HepG2 (cell line): ENCODE measurements at regions not wholly inside any gene's neighbourhood (a gene's known extent, or its start where the extent isn't known, plus 50 kb on each side); places are given as distances from the start of the nearest gene placed in this dataset.

Source experiments
- ATF4 ChIP-seq, 2 experiments: fragments of 450-650 bp in 1 of 2; sonication (generic) in 1 of 2; formaldehyde crosslinking; IDR thresholded peaks; 2 replicates each; pipeline versions ENCODE4 v1.5.0 to v1.8.0; 2020 to 2022; ENCODE audit warnings: mild to moderate bottlenecking in 1 of 2, missing genetic modification reagents in 1 of 2
- CEBPZ ChIP-seq: IDR thresholded peaks from 2 replicates; pipeline ENCODE4 v1.6.1; 2012; ENCODE audit warnings: low read length, improper control_type of control experiment
- FOXO4 ChIP-seq: sonication (generic); formaldehyde crosslinking; conservative IDR thresholded peaks from 2 replicates; pipeline ENCODE4 v1.8.1; 2023; ENCODE audit warnings: missing genetic modification reagents
- HMG20B ChIP-seq: conservative IDR thresholded peaks from 2 replicates; pipeline ENCODE4 v1.6.1; 2016; ENCODE audit warnings: missing genetic modification reagents, missing compliant biosample characterization
- HNRNPH1 ChIP-seq: fragments of 200-400 bp; formaldehyde crosslinking; optimal IDR thresholded peaks from 2 replicates; pipeline ENCODE3; 2017; ENCODE audit warnings: mild to moderate bottlenecking, low read depth, low read length
- KDM5A ChIP-seq: fragments of 200-600 bp; sonication (generic); IDR thresholded peaks from 2 replicates; pipeline ENCODE4 v1.7.0; 2018; ENCODE audit warnings: antibody characterized with exemption, mild to moderate bottlenecking, low read length, borderline replicate concordance
- KLF16 ChIP-seq, 2 experiments: sonication (generic) in 1 of 2; formaldehyde crosslinking in 1 of 2; IDR thresholded peaks; 2 replicates each; pipeline versions ENCODE4 v1.6.1 to v1.8.0; 2016 to 2023; ENCODE audit warnings: missing genetic modification reagents in 2 of 2, missing compliant biosample characterization in 1 of 2
- MAZ ChIP-seq, 2 experiments: sonication (generic) in 1 of 2; formaldehyde crosslinking in 1 of 2; IDR thresholded peaks; 2 replicates each; pipeline versions ENCODE4 v1.5.0 to v1.6.1; 2012 to 2020; ENCODE audit warnings: low read depth in 2 of 2, mild to moderate bottlenecking in 2 of 2, borderline replicate concordance in 1 of 2, improper control_type of control experiment in 1 of 2, low read length in 1 of 2, missing genetic modification reagents in 1 of 2, moderate library complexity in 1 of 2
- PAX8 ChIP-seq: sonication (generic); formaldehyde crosslinking; IDR thresholded peaks from 2 replicates; pipeline ENCODE4 v1.8.0; 2022; ENCODE audit warnings: mild to moderate bottlenecking, missing genetic modification reagents, borderline replicate concordance
- PBX3 ChIP-seq: sonication (generic); formaldehyde crosslinking; IDR thresholded peaks from 2 replicates; pipeline ENCODE4 v1.8.1; 2023; ENCODE audit warnings: missing genetic modification reagents, inconsistent platforms, borderline replicate concordance
- RNF219 ChIP-seq: sonication (generic); formaldehyde crosslinking; IDR thresholded peaks from 2 replicates; pipeline ENCODE4 v1.5.0; 2020; ENCODE audit warnings: mild to moderate bottlenecking, missing genetic modification reagents
- THYN1 ChIP-seq: sonication (generic); formaldehyde crosslinking; IDR thresholded peaks from 2 replicates; pipeline ENCODE4 v1.8.1; 2023; ENCODE audit warnings: low read depth, mild to moderate bottlenecking, moderate library complexity, missing genetic modification reagents, borderline replicate concordance
- ZBTB38 ChIP-seq: sonication (generic); formaldehyde crosslinking; IDR thresholded peaks from 2 replicates; pipeline ENCODE4 v1.5.1; 2020; ENCODE audit warnings: mild to moderate bottlenecking, missing genetic modification reagents
- ZGPAT ChIP-seq: IDR thresholded peaks from 2 replicates; pipeline ENCODE4 v1.6.1; 2016; ENCODE audit warnings: mild to moderate bottlenecking
- ZNF460 ChIP-seq: sonication (generic); formaldehyde crosslinking; IDR thresholded peaks from 2 replicates; pipeline ENCODE4 v1.5.1; 2020; ENCODE audit warnings: missing genetic modification reagents, mild to moderate bottlenecking, borderline replicate concordance
- ZNF629 ChIP-seq: sonication (generic); formaldehyde crosslinking; conservative IDR thresholded peaks from 2 replicates; pipeline ENCODE4 v1.5.0; 2020; ENCODE audit warnings: missing genetic modification reagents
- ZNF790 ChIP-seq: sonication (generic); formaldehyde crosslinking; IDR thresholded peaks from 2 replicates; pipeline ENCODE4 v1.8.0; 2022; ENCODE audit warnings: missing genetic modification reagents, mild to moderate bottlenecking, borderline replicate concordance

GRCh38 chr15:93321881-93322282 is 232.9 kb upstream of the RGMA start (continued):
- TF ChIP-seq RNF219: no peak
- no peak for TF ChIP-seq ATF4 (CRISPR knock-in tag; IDR thresholded peaks at IDR 0.05)
- peak; percentile 33; the same call in 1 of the 2 replicates for TF ChIP-seq ZGPAT (CRISPR knock-in tag)
- TF ChIP-seq HNRNPH1: no peak
- TF ChIP-seq CEBPZ: no peak
- TF ChIP-seq KLF16 (CRISPR knock-in tag; IDR thresholded peaks at IDR 0.05): no peak
- no peak for TF ChIP-seq KDM5A
- no peak for TF ChIP-seq ZNF629
- TF ChIP-seq PAX8 (CRISPR knock-in tag): no peak
- TF ChIP-seq FOXO4: no peak
- TF ChIP-seq MAZ (IDR thresholded peaks at IDR 0.05; ENCODE audit: borderline replicate concordance, low read depth, low read length): 0 out of 2 replicates have a peak, but pooled peaks have one; percentile 58
- no peak for TF ChIP-seq MAZ (CRISPR knock-in tag; IDR thresholded peaks at IDR 0.05; ENCODE audit: low read depth)
- TF ChIP-seq THYN1: no peak
- TF ChIP-seq ZBTB38 (CRISPR knock-in tag): no peak
- TF ChIP-seq ZNF790 (CRISPR knock-in tag): no peak
- 0 out of 2 replicates have a peak, but pooled peaks have one; percentile 17 for TF ChIP-seq HMG20B (CRISPR knock-in tag)
- TF ChIP-seq ZNF460 (CRISPR knock-in tag): no peak
- no peak for TF ChIP-seq PBX3 (CRISPR knock-in tag)
